H9 (cell line): ENCODE measurements at regions not wholly inside any gene's neighbourhood (a gene's known extent, or its start where the extent isn't known, plus 50 kb on each side); places are given as distances from the start of the nearest gene placed in this dataset.

Experiments
- DNase-seq: peaks from one replicate; pipeline ENCODE4 v3.0.0-alpha.2; 2017
- H2AFZ ChIP-seq: one replicate; pipeline ENCODE4 v1.6.1; 2013; ENCODE audit warnings: mild to moderate bottlenecking, low read length, control low read depth, moderate library complexity
- H2AK5ac ChIP-seq: 2 replicates; pipeline ENCODE4 v1.6.1; 2013; ENCODE audit warnings: low read length, control low read depth, mixed read lengths; ENCODE audit not compliant: insufficient read length
- H2BK120ac ChIP-seq: one replicate; pipeline ENCODE4 v1.6.1; 2013; ENCODE audit warnings: low read depth, mild to moderate bottlenecking, low read length, control low read depth, inconsistent platforms; ENCODE audit not compliant: poor library complexity, severe bottlenecking
- H2BK12ac ChIP-seq: 2 replicates; pipeline ENCODE4 v1.6.1; 2013; ENCODE audit warnings: low read length, control low read depth, mixed read lengths, low read depth; ENCODE audit not compliant: insufficient read length
- H2BK15ac ChIP-seq: 2 replicates; pipeline ENCODE4 v1.6.1; 2013; ENCODE audit warnings: low read depth, low read length, control low read depth
- H2BK20ac ChIP-seq: one replicate; pipeline ENCODE4 v1.6.1; 2013; ENCODE audit warnings: low read depth, mild to moderate bottlenecking, low read length, control low read depth, inconsistent platforms; ENCODE audit not compliant: poor library complexity, severe bottlenecking
- H2BK5ac ChIP-seq: 2 replicates; pipeline ENCODE4 v1.6.1; 2013; ENCODE audit warnings: low read length, control low read depth, mixed read lengths; ENCODE audit not compliant: insufficient read length
- H3K14ac ChIP-seq: 2 replicates; pipeline ENCODE4 v1.6.1; 2013; ENCODE audit warnings: low read length, control low read depth; ENCODE audit not compliant: insufficient read depth
- H3K18ac ChIP-seq: 2 replicates; pipeline ENCODE4 v1.6.1; 2013; ENCODE audit warnings: low read depth, mild to moderate bottlenecking, mixed read lengths, low read length, control low read depth; ENCODE audit not compliant: insufficient read length
- H3K23ac ChIP-seq: 2 replicates; pipeline ENCODE4 v1.6.1; 2013; ENCODE audit warnings: low read length, control low read depth, mixed read lengths, low read depth; ENCODE audit not compliant: insufficient read length
- H3K23me2 ChIP-seq: 2 replicates; pipeline ENCODE4 v1.6.1; 2013; ENCODE audit warnings: low read depth, mild to moderate bottlenecking, mixed read lengths, low read length, control low read depth; ENCODE audit not compliant: insufficient read length, poor library complexity, severe bottlenecking
- H3K27ac ChIP-seq: 2 replicates; pipeline ENCODE4 v1.5.1; 2013; ENCODE audit warnings: low read length, control low read depth, mixed read lengths, low read depth; ENCODE audit not compliant: insufficient read length
- H3K27me3 ChIP-seq: 2 replicates; pipeline ENCODE4 v1.6.1; 2013; ENCODE audit warnings: low read length, control low read depth, inconsistent platforms; ENCODE audit not compliant: insufficient read depth
- H3K4ac ChIP-seq: 2 replicates; pipeline ENCODE4 v1.6.1; 2013; ENCODE audit warnings: low read depth, mild to moderate bottlenecking, control low read depth, inconsistent platforms, low read length, moderate library complexity
- H3K4me1 ChIP-seq: 2 replicates; pipeline ENCODE4 v1.6.1; 2013; ENCODE audit warnings: low read length, control low read depth, inconsistent platforms; ENCODE audit not compliant: insufficient read depth
- H3K4me2 ChIP-seq: 2 replicates; pipeline ENCODE4 v1.6.1; 2013; ENCODE audit warnings: low read length, control low read depth, mixed read lengths; ENCODE audit not compliant: insufficient read length, insufficient read depth
- H3K56ac ChIP-seq: 2 replicates; pipeline ENCODE4 v1.6.1; 2013; ENCODE audit warnings: low read depth, mild to moderate bottlenecking, mixed read lengths, low read length, control low read depth; ENCODE audit not compliant: insufficient read length
- H3K79me1 ChIP-seq: 2 replicates; pipeline ENCODE4 v1.6.1; 2013; ENCODE audit warnings: low read depth, mild to moderate bottlenecking, moderate library complexity, low read length, control low read depth, inconsistent platforms; ENCODE audit not compliant: insufficient read depth, poor library complexity, severe bottlenecking
- H3K79me2 ChIP-seq: 2 replicates; pipeline ENCODE4 v1.6.1; 2013; ENCODE audit warnings: low read length, control low read depth, inconsistent platforms; ENCODE audit not compliant: insufficient read depth
- H3K9ac ChIP-seq: 2 replicates; pipeline ENCODE4 v1.6.1; 2013; ENCODE audit warnings: low read length, control low read depth, mixed read lengths; ENCODE audit not compliant: insufficient read length; ENCODE audit errors: extremely low read depth
- H3K9me3 ChIP-seq: one replicate; pipeline ENCODE4 v1.6.1; 2013; ENCODE audit warnings: low read depth, low read length, inconsistent platforms; ENCODE audit not compliant: control insufficient read depth
- H3T11ph ChIP-seq: one replicate; pipeline ENCODE4 v1.6.1; 2013; ENCODE audit warnings: mild to moderate bottlenecking, low read length, control low read depth, inconsistent platforms
- H4K20me1 ChIP-seq: one replicate; pipeline ENCODE4 v1.6.1; 2013; ENCODE audit not compliant: control insufficient read depth, insufficient read length, insufficient read depth
- H4K5ac ChIP-seq: 2 replicates; pipeline ENCODE4 v1.6.1; 2013; ENCODE audit warnings: low read depth, mild to moderate bottlenecking, mixed read lengths, low read length, control low read depth; ENCODE audit not compliant: insufficient read length
- H4K8ac ChIP-seq: replicated peaks from 2 replicates; pipeline ENCODE4 v1.6.1; 2013; ENCODE audit warnings: low read length, control low read depth, mixed read lengths, low read depth; ENCODE audit not compliant: insufficient read length
- H4K91ac ChIP-seq: 2 replicates; pipeline ENCODE4 v1.6.1; 2013; ENCODE audit warnings: low read depth, mild to moderate bottlenecking, moderate library complexity, mixed read lengths, low read length, control low read depth; ENCODE audit not compliant: insufficient read length
- H3K27ac Mint-ChIP-seq, 3 experiments: 2 replicates in 2 of 3; 3 replicates in 1 of 3; pipeline ENCODE4 v1.8.0; 2020 to 2021; ENCODE audit warnings: mixed read lengths in 3 of 3, mild to moderate bottlenecking in 1 of 3, moderate library complexity in 1 of 3
- H3K27me3 Mint-ChIP-seq: 2 replicates; pipeline ENCODE4 v1.8.0; 2021; ENCODE audit warnings: low read depth, mild to moderate bottlenecking, moderate library complexity, mixed read lengths
- H3K36me3 Mint-ChIP-seq, 3 experiments: 2 replicates in 2 of 3; 3 replicates in 1 of 3; pipeline ENCODE4 v1.8.0; 2020 to 2021; ENCODE audit warnings: low read depth in 3 of 3, mixed read lengths in 3 of 3; ENCODE audit not compliant: insufficient read depth in 1 of 3
- H3K4me1 Mint-ChIP-seq, 2 experiments: 2 replicates each; pipeline ENCODE4 v1.8.0; 2020; ENCODE audit warnings: mixed read lengths in 2 of 2
- H3K4me3 Mint-ChIP-seq, 2 experiments: 2 replicates in 1 of 2; 3 replicates in 1 of 2; pipeline ENCODE4 v1.8.0; 2020 to 2021; ENCODE audit warnings: mild to moderate bottlenecking in 2 of 2, mixed read lengths in 2 of 2, moderate library complexity in 1 of 2
- H3K9me3 Mint-ChIP-seq, 2 experiments: 2 replicates in 1 of 2; 3 replicates in 1 of 2; pipeline ENCODE4 v1.8.0; 2020; ENCODE audit warnings: mild to moderate bottlenecking in 2 of 2, mixed read lengths in 2 of 2, moderate library complexity in 1 of 2
- CTCF ChIP-seq: fragments of 200-600 bp; sonication (generic); conservative IDR thresholded peaks from 3 replicates; pipeline ENCODE4 v1.8.0; 2021; ENCODE audit warnings: antibody characterized with exemption, mild to moderate bottlenecking
- WGBS: extraction: QIAGEN DNeasy Blood & Tissue Kit; methylation state at CpG from one replicate; pipeline ENCODE4 v1.1.7; 2013; ENCODE audit warnings: missing lambda C conversion rate, low lambda C conversion rate, mixed read lengths; ENCODE audit not compliant: insufficient read length; ENCODE audit errors: extremely low coverage; 5-methylcytosine and 5-hydroxymethylcytosine counted together

- no peak overlapping the region for H3T11ph ChIP-seq
- no peak overlapping the region for H3K56ac ChIP-seq
- no CpG with 5 or more reads among the region's 3 CpGs for WGBS
- Mint-ChIP-seq H3K9me3 (no peaks in the 10 kb centered on the region), H3K36me3 (no peaks in the 10 kb centered on the region), H3K27ac (no peak overlapping the region), H3K27me3 (no peaks in the 10 kb centered on the region; the same call in 1 of the 2 replicates), H3K4me3 (no peak overlapping the region), H3K4me1 (no peaks in the 10 kb centered on the region)
- no peak overlapping the region for H4K5ac ChIP-seq
- H3K79me1 ChIP-seq = no peaks in the 10 kb centered on the region
- H3K23ac ChIP-seq = no peak overlapping the region
- no peak overlapping the region for H2AK5ac ChIP-seq
- DNase-seq = no peak
- H4K8ac ChIP-seq = no peak overlapping the region
- H2BK5ac ChIP-seq = no peak overlapping the region
- no peak overlapping the region for H2AFZ ChIP-seq
- no peak overlapping the region for H2BK12ac ChIP-seq
- H3K18ac ChIP-seq = no peak overlapping the region
- no peak overlapping the region for H3K14ac ChIP-seq
- H2BK120ac ChIP-seq = no peak overlapping the region
- H3K9ac ChIP-seq = no peak overlapping the region
- H4K91ac ChIP-seq = no peak overlapping the region
- H2BK15ac ChIP-seq = no peak overlapping the region
- no peaks in the 10 kb centered on the region for H3K27me3 ChIP-seq
- no peaks in the 10 kb centered on the region for H3K9me3 ChIP-seq
- no peak overlapping the region for H3K4me2 ChIP-seq
- no peaks in the 10 kb centered on the region for H4K20me1 ChIP-seq
- no peaks in the 10 kb centered on the region for H3K4me1 ChIP-seq
- H2BK20ac ChIP-seq = no peak overlapping the region
- no peaks in the 10 kb centered on the region for H3K23me2 ChIP-seq
- no peak overlapping the region for H3K4ac ChIP-seq
- no peaks in the 10 kb centered on the region for H3K79me2 ChIP-seq
- TF ChIP-seq CTCF = no peak
- no peak overlapping the region for H3K27ac ChIP-seq
Observed at GRCh38 chr20:11660673-11661072, 257.0 kb upstream of the BTBD3 start.
